HG03460 (cell line): ENCODE measurements at regions not wholly inside any gene's neighbourhood (a gene's known extent, or its start where the extent isn't known, plus 50 kb on each side); places are given as distances from the start of the nearest gene placed in this dataset.

Experiments
- ATAC-seq: cut with Tn5 transposase; IDR thresholded peaks from one replicate; pipeline ENCODE4 v1.9.1; 2021; ENCODE audit not compliant: unreplicated experiment

GRCh38 chr3:130259166-130259874, 86.2 kb upstream of the COL6A5 start:
- ATAC-seq, result no peak

GRCh38 chr3:130260918-130261317, 84.6 kb upstream of the COL6A5 start:
- ATAC-seq, result no peak

GRCh38 chr3:130263708-130264107, 81.8 kb upstream of the COL6A5 start:
- no peak for ATAC-seq

GRCh38 chr3:130266817-130267216, 78.7 kb upstream of the COL6A5 start:
- no peak for ATAC-seq

GRCh38 chr3:130276203-130276803, 69.2 kb upstream of the COL6A5 start:
- peak; percentile 54 for ATAC-seq

GRCh38 chr3:130288670-130289069, 56.8 kb upstream of the COL6A5 start:
- no peak for ATAC-seq

- ATAC-seq, result no peak
Measured at GRCh38 chr3:130291148-130291547, 54.3 kb upstream of the COL6A5 start.

GRCh38 chr3:130293247-130293646, 52.2 kb upstream of the COL6A5 start:
- ATAC-seq, result no peak
